GM23248 (cell line): ENCODE measurements at regions not wholly inside any gene's neighbourhood (a gene's known extent, or its start where the extent isn't known, plus 50 kb on each side); places are given as distances from the start of the nearest gene placed in this dataset.

Experiments used
- DNase-seq: peaks from one replicate; pipeline ENCODE4 v3.0.0-alpha.2; 2015
- H2AFZ ChIP-seq: fragments of 200-600 bp; sonication (generic); 2 replicates; pipeline ENCODE4 v1.6.1; 2016; ENCODE audit warnings: antibody characterized with exemption
- H3F3A ChIP-seq: fragments of 200-600 bp; sonication (generic); 2 replicates; pipeline ENCODE4 v1.6.1; 2016; ENCODE audit warnings: mild to moderate bottlenecking, antibody characterized with exemption, mixed run types; ENCODE audit not compliant: insufficient read depth
- H3K27ac ChIP-seq: fragments of 200-600 bp; sonication (generic); 2 replicates; pipeline ENCODE4 v1.5.1; 2016; ENCODE audit warnings: mild to moderate bottlenecking
- H3K27me3 ChIP-seq: fragments of 200-600 bp; sonication (generic); replicated peaks from 2 replicates; pipeline ENCODE4 v1.6.1; 2016; ENCODE audit warnings: mild to moderate bottlenecking; ENCODE audit not compliant: insufficient read depth
- H3K36me3 ChIP-seq: fragments of 200-600 bp; sonication (generic); 2 replicates; pipeline ENCODE4 v1.6.1; 2016; ENCODE audit warnings: low read depth, mild to moderate bottlenecking
- H3K4me1 ChIP-seq: fragments of 200-600 bp; sonication (generic); 2 replicates; pipeline ENCODE4 v1.6.1; 2016; ENCODE audit warnings: mild to moderate bottlenecking; ENCODE audit not compliant: insufficient read depth
- H3K4me2 ChIP-seq: fragments of 200-600 bp; sonication (generic); one replicate; pipeline ENCODE4 v1.6.1; 2016; ENCODE audit warnings: mild to moderate bottlenecking; ENCODE audit not compliant: unreplicated experiment
- H3K4me3 ChIP-seq: fragments of 200-600 bp; sonication (generic); 2 replicates; pipeline ENCODE4 v1.5.1; 2016; ENCODE audit warnings: mild to moderate bottlenecking
- H3K79me2 ChIP-seq: fragments of 200-600 bp; sonication (generic); 2 replicates; pipeline ENCODE4 v1.6.1; 2016; ENCODE audit warnings: mild to moderate bottlenecking; ENCODE audit not compliant: insufficient read depth
- H3K9ac ChIP-seq: fragments of 200-600 bp; sonication (generic); 2 replicates; pipeline ENCODE4 v1.6.1; 2016; ENCODE audit warnings: mild to moderate bottlenecking
- H3K9me2 ChIP-seq: fragments of 200-600 bp; sonication (generic); 2 replicates; pipeline ENCODE4 v1.6.1; 2016; ENCODE audit warnings: mixed run types, mild to moderate bottlenecking, moderate library complexity; ENCODE audit not compliant: insufficient read depth
- H3K9me3 ChIP-seq: fragments of 200-600 bp; sonication (generic); one replicate; pipeline ENCODE4 v1.6.1; 2017; ENCODE audit warnings: low read depth
- H4K20me1 ChIP-seq: fragments of 200-600 bp; sonication (generic); 2 replicates; pipeline ENCODE4 v1.6.0; 2016; ENCODE audit not compliant: insufficient read depth
- EZH2 ChIP-seq: fragments of 200-600 bp; sonication (generic); IDR thresholded peaks from 2 replicates; pipeline ENCODE4 v1.6.1; 2018; ENCODE audit warnings: antibody characterized with exemption, mild to moderate bottlenecking; ENCODE audit not compliant: insufficient read depth, poor library complexity, severe bottlenecking
- EZH2phosphoT487 ChIP-seq: fragments of 200-600 bp; sonication (generic); IDR thresholded peaks from 2 replicates; pipeline ENCODE4 v1.6.1; 2018; ENCODE audit warnings: antibody characterized with exemption, moderate library complexity, mild to moderate bottlenecking, low read depth; ENCODE audit not compliant: insufficient read depth
- WGBS, 2 experiments: methylation state at CpG; one replicate each; pipeline ENCODE4 v1.1.6; 2015 to 2017; ENCODE audit warnings: low lambda C conversion rate in 2 of 2, low coverage in 1 of 2; ENCODE audit errors: missing lambda C conversion rate in 2 of 2; 5-methylcytosine and 5-hydroxymethylcytosine counted together
- in situ Hi-C: fragments of 300-500 bp; cut with MboI; formaldehyde crosslinking; loops from 2 replicates; pipeline ENCODE4 v1.15.0; 2020

GRCh38 chr10:83522881-83523386, 616.4 kb upstream of the GHITM start:
- no peak for DNase-seq
- Histone ChIP-seq H3K27me3 (no peaks in the 10 kb centered on the region), H3K79me2 (no peaks in the 10 kb centered on the region), H3K27ac (no peak overlapping the region), H3K4me3 (no peak overlapping the region), H3K9me3 (no peaks in the 10 kb centered on the region), H3K36me3 (no peaks in the 10 kb centered on the region), H2AFZ (no peak overlapping the region), H3K4me1 (no peaks in the 10 kb centered on the region), H3F3A (no peaks in the 10 kb centered on the region), H4K20me1 (no peaks in the 10 kb centered on the region), H3K9ac (no peak overlapping the region), H3K4me2 (no peak overlapping the region), H3K9me2 (no peaks in the 10 kb centered on the region)
- in situ Hi-C loops: no loop called here
- 1 to 2% methylated on average over 3 of the region's 3 CpGs for WGBS, 2 experiments
- no peak for TF ChIP-seq EZH2
- no peak for TF ChIP-seq EZH2phosphoT487

- Histone ChIP-seq H3K9me3 (no peaks in the 10 kb centered on the region), H3K4me1 (no peaks in the 10 kb centered on the region)
Observed at GRCh38 chr10:83527934-83528333, 611.4 kb upstream of the GHITM start.

GRCh38 chr10:83533290-83533689, 606.0 kb upstream of the GHITM start:
- Histone ChIP-seq H3K4me2 (no peak overlapping the region), H3K4me1 (no peaks in the 10 kb centered on the region), H3K9ac (no peak overlapping the region), H4K20me1 (no peaks in the 10 kb centered on the region), H3K9me2 (no peaks in the 10 kb centered on the region), H3K36me3 (no peaks in the 10 kb centered on the region), H3K9me3 (no peaks in the 10 kb centered on the region), H3F3A (no peaks in the 10 kb centered on the region), H3K4me3 (no peak overlapping the region), H3K27ac (no peak overlapping the region), H3K27me3 (no peaks in the 10 kb centered on the region), H2AFZ (no peak overlapping the region), H3K79me2 (no peaks in the 10 kb centered on the region)
- WGBS, 2 experiments: 0 to 2% methylated on average over 1 of the region's 1 CpG
- in situ Hi-C loops: no loop called here
- TF ChIP-seq EZH2phosphoT487 (no peak), EZH2 (no peak)
- DNase-seq: no peak

More at GRCh38 chr10:83527934-83528333, 611.4 kb upstream of the GHITM start:
- TF ChIP-seq EZH2: no peak
- DNase-seq: no peak
- Histone ChIP-seq H3K36me3 (no peaks in the 10 kb centered on the region), H3K4me2 (no peak overlapping the region), H3K27ac (no peak overlapping the region), H3K9ac (no peak overlapping the region), H3K27me3 (no peaks in the 10 kb centered on the region), H4K20me1 (no peaks in the 10 kb centered on the region), H3K4me3 (no peak overlapping the region), H3K9me2 (no peaks in the 10 kb centered on the region), H3F3A (no peaks in the 10 kb centered on the region), H2AFZ (no peak overlapping the region), H3K79me2 (no peaks in the 10 kb centered on the region)
- in situ Hi-C loops: no loop called here

- H3K27ac ChIP-seq: no peak overlapping the region
- no peaks in the 10 kb centered on the region for H3F3A ChIP-seq
- no peaks in the 10 kb centered on the region for H3K4me1 ChIP-seq
- no peaks in the 10 kb centered on the region for H3K79me2 ChIP-seq
- no peaks in the 10 kb centered on the region for H3K27me3 ChIP-seq
- no peaks in the 10 kb centered on the region for H3K9me3 ChIP-seq
- no peak overlapping the region for H2AFZ ChIP-seq
- no peak for TF ChIP-seq EZH2phosphoT487
- no peak for TF ChIP-seq EZH2
- no peaks in the 10 kb centered on the region for H3K9me2 ChIP-seq
- no peaks in the 10 kb centered on the region for H4K20me1 ChIP-seq
- no peak overlapping the region for H3K9ac ChIP-seq
- no peak for DNase-seq
- in situ Hi-C loops: no loop called here
- no peak overlapping the region for H3K4me3 ChIP-seq
- WGBS, 2 experiments: 37 to 44% methylated on average over 4 of the region's 4 CpGs
- H3K36me3 ChIP-seq: no peaks in the 10 kb centered on the region
- no peak overlapping the region for H3K4me2 ChIP-seq
Observed at GRCh38 chr10:83536426-83536825, 602.9 kb upstream of the GHITM start.

GRCh38 chr10:83538047-83538446, 601.3 kb upstream of the GHITM start:
- TF ChIP-seq EZH2phosphoT487 (no peak), EZH2 (no peak)
- H3K4me1 ChIP-seq: no peaks in the 10 kb centered on the region
- no peak overlapping the region for H3K27ac ChIP-seq
- no peaks in the 10 kb centered on the region for H3F3A ChIP-seq
- no peak overlapping the region for H2AFZ ChIP-seq
- H3K36me3 ChIP-seq: no peaks in the 10 kb centered on the region
- no peaks in the 10 kb centered on the region for H3K27me3 ChIP-seq
- H3K79me2 ChIP-seq: no peaks in the 10 kb centered on the region
- no peak for DNase-seq
- no peaks in the 10 kb centered on the region for H3K9me2 ChIP-seq
- no peaks in the 10 kb centered on the region for H3K9me3 ChIP-seq
- H3K9ac ChIP-seq: no peak overlapping the region
- no peak overlapping the region for H3K4me3 ChIP-seq
- H3K4me2 ChIP-seq: no peak overlapping the region
- in situ Hi-C loops: no loop called here
- H4K20me1 ChIP-seq: no peaks in the 10 kb centered on the region
